HG03342 (cell line): ENCODE measurements at regions not wholly inside any gene's neighbourhood (a gene's known extent, or its start where the extent isn't known, plus 50 kb on each side); places are given as distances from the start of the nearest gene placed in this dataset.

ENCODE experiments used
- ATAC-seq: cut with Tn5 transposase; IDR thresholded peaks from one replicate; pipeline ENCODE4 v1.9.1; 2021; ENCODE audit warnings: mild to moderate bottlenecking, moderate library complexity; ENCODE audit not compliant: unreplicated experiment

GRCh38 chr1:216898801-216899200, 175.6 kb upstream of the ESRRG start:
- no peak for ATAC-seq

GRCh38 chr1:216896146-216896545, 172.9 kb upstream of the ESRRG start:
- no peak for ATAC-seq

GRCh38 chr1:216894494-216894893, 171.3 kb upstream of the ESRRG start:
- ATAC-seq: no peak

- ATAC-seq: no peak
Measured at GRCh38 chr1:216892581-216893160, 169.4 kb upstream of the ESRRG start.

GRCh38 chr1:216890871-216891270, 167.6 kb upstream of the ESRRG start:
- ATAC-seq: no peak

GRCh38 chr1:216888731-216889130, 165.5 kb upstream of the ESRRG start:
- no peak for ATAC-seq

- ATAC-seq: no peak
Measured at GRCh38 chr1:216887032-216887431, 163.8 kb upstream of the ESRRG start.

- no peak for ATAC-seq
Measured at GRCh38 chr1:216884614-216885229, 161.5 kb upstream of the ESRRG start.

GRCh38 chr1:216883518-216883917, 160.3 kb upstream of the ESRRG start:
- ATAC-seq: no peak

GRCh38 chr1:216881695-216882094, 158.5 kb upstream of the ESRRG start:
- no peak for ATAC-seq

- no peak for ATAC-seq
Measured at GRCh38 chr1:216866714-216867113, 143.5 kb upstream of the ESRRG start.

- ATAC-seq: no peak
Measured at GRCh38 chr1:216855810-216856209, 132.6 kb upstream of the ESRRG start.

GRCh38 chr1:216854836-216855484, 131.7 kb upstream of the ESRRG start:
- ATAC-seq: no peak

- no peak for ATAC-seq
Measured at GRCh38 chr1:216851073-216851472, 127.8 kb upstream of the ESRRG start.

- no peak for ATAC-seq
Measured at GRCh38 chr1:216849146-216849545, 125.9 kb upstream of the ESRRG start.

GRCh38 chr1:216847397-216848036, 124.3 kb upstream of the ESRRG start:
- ATAC-seq: no peak

- ATAC-seq: no peak
Measured at GRCh38 chr1:216846339-216846738, 123.1 kb upstream of the ESRRG start.

- no peak for ATAC-seq
Measured at GRCh38 chr1:216843409-216843808, 120.2 kb upstream of the ESRRG start.

- no peak for ATAC-seq
Measured at GRCh38 chr1:216841165-216841564, 117.9 kb upstream of the ESRRG start.

- ATAC-seq: no peak
Measured at GRCh38 chr1:216836316-216836715, 113.1 kb upstream of the ESRRG start.

- no peak for ATAC-seq
Measured at GRCh38 chr1:216833509-216833908, 110.3 kb upstream of the ESRRG start.

GRCh38 chr1:216832192-216832591, 109.0 kb upstream of the ESRRG start:
- ATAC-seq: no peak
